GM12878 (cell line): ENCODE measurements at regions not wholly inside any gene's neighbourhood (a gene's known extent, or its start where the extent isn't known, plus 50 kb on each side); places are given as distances from the start of the nearest gene placed in this dataset.

Source experiments
- ATAC-seq: fragments of 200-7000 bp; cut with Tn5 transposase; 3 replicates; pipeline ENCODE4 v1.9.1; 2020; ENCODE audit warnings: mild to moderate bottlenecking, moderate library complexity
- BruUV-seq: library from RNA; stranded (reverse); fragments of 400-500 nt; replicated peaks from 2 replicates; lab custom pipeline; 2021; lab: Mats Ljungman, UMichigan
- CTCF ChIA-PET: fragments of 300-600 bp; sonication (Branson Sonifier 250); formaldehyde crosslinking; extraction: SDS; loops from one replicate; lab custom pipeline; 2021; ENCODE audit warnings: inconsistent platforms; lab: Yijun Ruan, JAX
- POLR2A ChIA-PET: fragments of 350-600 bp; formaldehyde crosslinking; extraction: SDS; loops from one replicate; lab custom pipeline; 2021; ENCODE audit warnings: inconsistent platforms; lab: Charles Lee
- RAD21 ChIA-PET: fragments of 300-600 bp; sonication (Branson Sonifier 250); formaldehyde crosslinking; loops from one replicate; lab custom pipeline; 2023; ENCODE audit warnings: antibody characterized with exemption; ENCODE audit not compliant: unreplicated experiment; lab: Charles Lee
- SMC1A ChIA-PET: fragments of 300-600 bp; sonication (Branson Sonifier 250); formaldehyde crosslinking; loops from one replicate; lab custom pipeline; 2023; ENCODE audit not compliant: unreplicated experiment, uncharacterized antibody; lab: Charles Lee
- DNase-seq: peaks from one replicate; pipeline ENCODE4 v3.0.0-alpha.2; 2011; ENCODE audit warnings: low read depth, low spot score
- FAIRE-seq: peaks from 3 replicates; lab custom pipeline; 2011; peaks lifted over from hg19 to GRCh38; lab: Jason Lieb, UNC
- H2AFZ ChIP-seq: 2 replicates; pipeline ENCODE4 v1.6.0; 2011; ENCODE audit warnings: low read depth, low read length, control low read depth; ENCODE audit not compliant: control insufficient read depth
- H3K27ac ChIP-seq: 2 replicates; pipeline ENCODE4 v1.5.1; 2011; ENCODE audit warnings: control low read depth; ENCODE audit not compliant: control insufficient read depth, insufficient read depth
- H3K27me3 ChIP-seq, 2 experiments: replicated peaks in 1 of 2; 2 replicates each; pipeline versions ENCODE4 v1.6.0 to v1.6.1; 2011; ENCODE audit warnings: low read length in 1 of 2; ENCODE audit not compliant: control insufficient read depth in 2 of 2, insufficient read depth in 2 of 2
- H3K36me3 ChIP-seq, 2 experiments: 2 replicates each; pipeline ENCODE4 v1.5.1; 2011; ENCODE audit warnings: low read length in 1 of 2; ENCODE audit not compliant: control insufficient read depth in 2 of 2, insufficient read depth in 2 of 2
- H3K4me1 ChIP-seq: 2 replicates; pipeline ENCODE4 v1.6.1; 2011; ENCODE audit warnings: mild to moderate bottlenecking, low read length, moderate library complexity, mixed read lengths; ENCODE audit not compliant: control insufficient read depth, insufficient read depth
- H3K4me2 ChIP-seq: 2 replicates; pipeline ENCODE4 v1.6.0; 2011; ENCODE audit warnings: control low read depth; ENCODE audit not compliant: control insufficient read depth, insufficient read depth
- H3K4me3 ChIP-seq: fragments of 200-600 bp; sonication (generic); 2 replicates; pipeline ENCODE4 v1.5.1; 2016
- H3K79me2 ChIP-seq: 2 replicates; pipeline ENCODE4 v1.6.0; 2011; ENCODE audit warnings: low read length; ENCODE audit not compliant: control insufficient read depth, insufficient read depth
- H3K9ac ChIP-seq: 2 replicates; pipeline ENCODE4 v1.8.0; 2011; ENCODE audit warnings: low read length, control low read depth, mixed read lengths; ENCODE audit not compliant: control insufficient read depth, insufficient read depth
- H3K9me3 ChIP-seq: replicated peaks from 3 replicates; pipeline ENCODE4 v1.5.1; 2011; ENCODE audit warnings: mild to moderate bottlenecking, low read length; ENCODE audit not compliant: control insufficient read depth, insufficient read depth
- H4K20me1 ChIP-seq: 2 replicates; pipeline ENCODE4 v1.6.0; 2011; ENCODE audit not compliant: control insufficient read depth, insufficient read depth
- ASH2L ChIP-seq: fragments of 300-600, 200-600 bp; sonication (generic); IDR thresholded peaks from 2 replicates; pipeline ENCODE4 v1.6.1; 2017; ENCODE audit warnings: low read depth, mild to moderate bottlenecking, borderline replicate concordance
- BRCA1 ChIP-seq: IDR thresholded peaks from 2 replicates; pipeline ENCODE4 v1.6.1; 2011; ENCODE audit warnings: low read depth, low read length, improper control_type of control experiment
- CBX5 ChIP-seq: sonication (generic); IDR thresholded peaks from 2 replicates; pipeline ENCODE4 v1.6.1; 2016; ENCODE audit warnings: low read depth, moderate library complexity, mild to moderate bottlenecking, inconsistent platforms
- DPF2 ChIP-seq: fragments of 450-650 bp; IDR thresholded peaks from 2 replicates; pipeline ENCODE4 v1.6.1; 2017; ENCODE audit warnings: mild to moderate bottlenecking
- EGR1 ChIP-seq, 2 experiments: IDR thresholded peaks; 1 replicate in 1 of 2; 2 replicates in 1 of 2; pipeline ENCODE4 v1.6.1; 2011 to 2012; ENCODE audit warnings: low read depth in 2 of 2, low read length in 2 of 2, borderline replicate concordance in 1 of 2, mild to moderate bottlenecking in 1 of 2, moderate library complexity in 1 of 2
- EZH2 ChIP-seq: IDR thresholded peaks from 2 replicates; pipeline ENCODE4 v1.6.1; 2012; ENCODE audit warnings: low read depth, mild to moderate bottlenecking, control low read depth, inconsistent platforms, low read length, borderline replicate concordance; ENCODE audit not compliant: control insufficient read depth
- IKZF2 ChIP-seq, 2 experiments: fragments of 450-650 bp; IDR thresholded peaks; 2 replicates each; pipeline ENCODE4 v1.6.1; 2017; ENCODE audit warnings: mild to moderate bottlenecking in 2 of 2, moderate library complexity in 2 of 2
- IRF3 ChIP-seq: fragments of 450-650 bp; IDR thresholded peaks from 2 replicates; pipeline ENCODE4 v1.6.1; 2014; ENCODE audit warnings: mild to moderate bottlenecking
- NR2C2 ChIP-seq: IDR thresholded peaks from 2 replicates; pipeline ENCODE4 v1.6.1; 2011; ENCODE audit warnings: borderline replicate concordance, low read depth; ENCODE audit not compliant: control insufficient read depth, insufficient read length
- PKNOX1 ChIP-seq: fragments of 450-650 bp; IDR thresholded peaks from 2 replicates; pipeline ENCODE4 v1.6.1; 2016; ENCODE audit warnings: mild to moderate bottlenecking
- SRF ChIP-seq, 2 experiments: IDR thresholded peaks; 2 replicates each; pipeline ENCODE4 v1.6.1; 2011; ENCODE audit warnings: low read depth in 2 of 2, low read length in 2 of 2, mild to moderate bottlenecking in 1 of 2, moderate library complexity in 1 of 2
- TCF12 ChIP-seq: IDR thresholded peaks from 2 replicates; pipeline ENCODE4 v1.6.1; 2011; ENCODE audit warnings: low read depth, mild to moderate bottlenecking, low read length
- WRNIP1 ChIP-seq: IDR thresholded peaks from 2 replicates; pipeline ENCODE4 v1.6.1; 2011; ENCODE audit warnings: low read depth, low read length, improper control_type of control experiment, borderline replicate concordance
- ZBTB11 ChIP-seq: fragments of 450-650 bp; formaldehyde crosslinking; IDR thresholded peaks from 2 replicates; pipeline ENCODE4 v1.5.0; 2022; ENCODE audit warnings: mild to moderate bottlenecking, missing genetic modification characterization
- ZNF217 ChIP-seq: fragments of 450-650 bp; IDR thresholded peaks from 2 replicates; pipeline ENCODE4 v1.6.1; 2017; ENCODE audit warnings: antibody characterized with exemption, mild to moderate bottlenecking
- ZZZ3 ChIP-seq: IDR thresholded peaks from 2 replicates; pipeline ENCODE4 v1.6.1; 2011; ENCODE audit warnings: low read depth; ENCODE audit not compliant: control insufficient read depth, insufficient read length
- WGBS: methylation state at CpG from one replicate; pipeline ENCODE4 v1.1.6; 2016; ENCODE audit warnings: low lambda C conversion rate; ENCODE audit not compliant: insufficient replicate concordance, insufficient coverage; ENCODE audit errors: missing lambda C conversion rate; 5-methylcytosine and 5-hydroxymethylcytosine counted together
- in situ Hi-C: fragments of 300-500 bp; cut with MboI; formaldehyde crosslinking; loops from 9 replicates; pipeline ENCODE4 v1.14.3; 2018; ENCODE audit warnings: mixed read lengths
- intact Hi-C: fragments of 100-400 bp; cut with micrococcal nuclease; formaldehyde crosslinking; loops from one replicate; pipeline ENCODE4 v1.14.2; 2022; ENCODE audit not compliant: unreplicated experiment

GRCh38 chrX:11913001-11913400 lies 155.0 kb downstream of the MSL3 start:
- Histone ChIP-seq H3K27ac (no peak overlapping the region), H3K4me3 (no peak overlapping the region), H2AFZ (no peak overlapping the region), H3K9ac (no peak overlapping the region)
- FAIRE-seq (no peak), ATAC-seq (no peak)
- no TSS peak for BruUV-seq
- ChIA-PET RAD21 (interaction anchor here (1.3 kb wide), 1 partner anchor 173 kb away, joined by 3 read pairs; no protein-coding TSS in a partner anchor), CTCF (interaction anchor here (1.0 kb wide), 1 partner anchor 126 kb away, joined by 3 read pairs; no protein-coding TSS in a partner anchor)
- WGBS = 80% methylated on average over 3 of the region's 3 CpGs
- TF ChIP-seq ZZZ3 (no peak), CBX5 (no peak), SRF (IDR thresholded peaks at IDR 0.05; ENCODE audit: low read depth in 2 of 2, low read length in 2 of 2) (no peak), BRCA1 (no peak), ASH2L (no peak), DPF2 (no peak), EZH2 (no peak), TCF12 (no peak), ZBTB11 (CRISPR knock-in tag) (no peak), EGR1 (IDR thresholded peaks at IDR 0.05; ENCODE audit: borderline replicate concordance in 1 of 2, low read depth in 2 of 2, low read length in 2 of 2) (no peak), IRF3 (no peak), WRNIP1 (no peak), NR2C2 (no peak), IKZF2 (IDR thresholded peaks at IDR 0.05) (no peak), ZNF217 (no peak), PKNOX1 (no peak)
- TF ChIP-seq, all 136 proteins: peak for 0
- Histone ChIP-seq H3K9me3 (no peaks in the 10 kb centered on the region), H3K4me2 (no peak overlapping the region), H3K4me1 (no peaks in the 10 kb centered on the region), H3K79me2 (no peaks in the 10 kb centered on the region), H3K27me3 (no peaks in the 10 kb centered on the region; a peak in 2 of 4 replicates), H4K20me1 (no peaks in the 10 kb centered on the region), H3K36me3 (no peaks in the 10 kb centered on the region)
- ChIA-PET POLR2A (no interaction called here), SMC1A (interaction anchor here (0.6 to 3.1 kb wide), 3 partner anchors 14 to 120 kb away, joined by 3 to 15 read pairs (median 8); no protein-coding TSS in a partner anchor)
- DNase-seq = no peak
- intact Hi-C loops (no loop called here), in situ Hi-C loops (no loop called here)
